IMR-90 (cell line): ENCODE measurements at regions not wholly inside any gene's neighbourhood (a gene's known extent, or its start where the extent isn't known, plus 50 kb on each side); places are given as distances from the start of the nearest gene placed in this dataset.

ENCODE experiments used
- MXI1 ChIP-seq: IDR thresholded peaks from 2 replicates; pipeline ENCODE4 v1.6.1; 2012; ENCODE audit warnings: low read depth, mild to moderate bottlenecking, low read length, moderate library complexity, borderline replicate concordance
- RFX5 ChIP-seq: IDR thresholded peaks from 2 replicates; pipeline ENCODE4 v1.8.0; 2012; ENCODE audit warnings: low read depth, mild to moderate bottlenecking, low read length, moderate library complexity
- SMC3 ChIP-seq: fragments of 150-350 bp; IDR thresholded peaks from 2 replicates; pipeline ENCODE4 v1.6.1; 2016; ENCODE audit warnings: low read depth, mild to moderate bottlenecking, antibody characterized with exemption, low read length, moderate library complexity
- TF ChIP-seq, protein P1 (sequence below): conservative IDR thresholded peaks from 2 replicates; pipeline ENCODE4 v1.5.1; 2012; ENCODE audit warnings: mild to moderate bottlenecking, low read depth, low read length, improper control_type of control experiment

- TF ChIP-seq MXI1 (no peak), SMC3 (no peak), RFX5 (no peak)
- TF ChIP-seq, protein P1, sequence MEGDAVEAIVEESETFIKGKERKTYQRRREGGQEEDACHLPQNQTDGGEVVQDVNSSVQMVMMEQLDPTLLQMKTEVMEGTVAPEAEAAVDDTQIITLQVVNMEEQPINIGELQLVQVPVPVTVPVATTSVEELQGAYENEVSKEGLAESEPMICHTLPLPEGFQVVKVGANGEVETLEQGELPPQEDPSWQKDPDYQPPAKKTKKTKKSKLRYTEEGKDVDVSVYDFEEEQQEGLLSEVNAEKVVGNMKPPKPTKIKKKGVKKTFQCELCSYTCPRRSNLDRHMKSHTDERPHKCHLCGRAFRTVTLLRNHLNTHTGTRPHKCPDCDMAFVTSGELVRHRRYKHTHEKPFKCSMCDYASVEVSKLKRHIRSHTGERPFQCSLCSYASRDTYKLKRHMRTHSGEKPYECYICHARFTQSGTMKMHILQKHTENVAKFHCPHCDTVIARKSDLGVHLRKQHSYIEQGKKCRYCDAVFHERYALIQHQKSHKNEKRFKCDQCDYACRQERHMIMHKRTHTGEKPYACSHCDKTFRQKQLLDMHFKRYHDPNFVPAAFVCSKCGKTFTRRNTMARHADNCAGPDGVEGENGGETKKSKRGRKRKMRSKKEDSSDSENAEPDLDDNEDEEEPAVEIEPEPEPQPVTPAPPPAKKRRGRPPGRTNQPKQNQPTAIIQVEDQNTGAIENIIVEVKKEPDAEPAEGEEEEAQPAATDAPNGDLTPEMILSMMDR: no peak
These were observed 111.6 kb upstream of the EEF1E1 start for GRCh38 chr6:8213995-8214394.
